ENCODE measurements at regions not wholly inside any gene's neighbourhood (a gene's known extent, or its start where the extent isn't known, plus 50 kb on each side); places are given as distances from the start of the nearest gene placed in this dataset.
"Not testable (repeated sequence)": the region's sequence is repeated elsewhere in the genome, so short reads cannot be mapped to it uniquely, and the experiment has no call there.

GRCh38 chr7:149930374-149931068, 56.8 kb downstream of the ATP6V0E2 start:
- not testable (repeated sequence) for H3K4me1 Mint-ChIP-seq

GRCh38 chr7:149933776-149934175, 60.0 kb downstream of the ATP6V0E2 start:
- H3K79me2 ChIP-seq (ENCODE audit: low read depth); H3K27ac Mint-ChIP-seq; H3K9ac ChIP-seq; H3K9me3 ChIP-seq (ENCODE audit: low read depth); H4K20me1 ChIP-seq (ENCODE audit: low read depth); H3K4me1 ChIP-seq; H3K4me3 Mint-ChIP-seq; H3F3A ChIP-seq (ENCODE audit: low read depth); H3K27me3 Mint-ChIP-seq (ENCODE audit: insufficient read depth, low read depth); H3K9me3 Mint-ChIP-seq; H3K36me3 Mint-ChIP-seq; H3K4me3 ChIP-seq; H3K27ac ChIP-seq; H3K4me2 ChIP-seq; H3K27me3 ChIP-seq; H3K36me3 ChIP-seq; DNase-seq (ENCODE audit: low spot score); H3K4me1 Mint-ChIP-seq; H2AFZ ChIP-seq (replicated peaks): not testable (repeated sequence)

More at GRCh38 chr7:149930374-149931068, 56.8 kb downstream of the ATP6V0E2 start:
- not testable (repeated sequence) for H3K9ac ChIP-seq; H3K9me3 ChIP-seq (ENCODE audit: low read depth); H3K4me1 ChIP-seq; H3F3A ChIP-seq (ENCODE audit: low read depth); H3K27me3 Mint-ChIP-seq (ENCODE audit: insufficient read depth, low read depth); H3K27ac ChIP-seq; H3K4me3 ChIP-seq; H2AFZ ChIP-seq (replicated peaks); H3K36me3 ChIP-seq; DNase-seq (ENCODE audit: low spot score); H3K27me3 ChIP-seq; H3K9me3 Mint-ChIP-seq; H3K36me3 Mint-ChIP-seq; H3K4me2 ChIP-seq; H3K27ac Mint-ChIP-seq; H3K79me2 ChIP-seq (ENCODE audit: low read depth); H4K20me1 ChIP-seq (ENCODE audit: low read depth); H3K4me3 Mint-ChIP-seq

GRCh38 chr7:149947346-149947745, 73.6 kb downstream of the ATP6V0E2 start:
- H3K4me3 ChIP-seq; H3K27ac ChIP-seq; H3K27me3 Mint-ChIP-seq (ENCODE audit: insufficient read depth, low read depth); H2AFZ ChIP-seq (replicated peaks); H3K9me3 Mint-ChIP-seq; H3K4me1 Mint-ChIP-seq; H3K4me3 Mint-ChIP-seq; H3K79me2 ChIP-seq (ENCODE audit: low read depth); DNase-seq (ENCODE audit: low spot score); H3K27me3 ChIP-seq; H4K20me1 ChIP-seq (ENCODE audit: low read depth); H3K27ac Mint-ChIP-seq; H3K4me1 ChIP-seq; H3K9me3 ChIP-seq (ENCODE audit: low read depth); H3K4me2 ChIP-seq; H3F3A ChIP-seq (ENCODE audit: low read depth); H3K9ac ChIP-seq; H3K36me3 ChIP-seq; H3K36me3 Mint-ChIP-seq: not testable (repeated sequence)

- not testable (repeated sequence) for H3K9ac ChIP-seq; H3K36me3 ChIP-seq; H3K4me1 ChIP-seq; H4K20me1 ChIP-seq (ENCODE audit: low read depth); H3K27me3 ChIP-seq; H3K9me3 ChIP-seq (ENCODE audit: low read depth); H3K4me3 Mint-ChIP-seq; H3K9me3 Mint-ChIP-seq; H3K4me3 ChIP-seq; H3K79me2 ChIP-seq (ENCODE audit: low read depth); DNase-seq (ENCODE audit: low spot score); H3K4me2 ChIP-seq; H3F3A ChIP-seq (ENCODE audit: low read depth); H2AFZ ChIP-seq (replicated peaks); H3K27ac Mint-ChIP-seq; H3K27ac ChIP-seq; H3K36me3 Mint-ChIP-seq; H3K27me3 Mint-ChIP-seq (ENCODE audit: insufficient read depth, low read depth); H3K4me1 Mint-ChIP-seq
These were observed 74.7 kb downstream of the ATP6V0E2 start for GRCh38 chr7:149948444-149948843.

GRCh38 chr7:149949863-149950577, 76.3 kb downstream of the ATP6V0E2 start:
- not testable (repeated sequence) for H3K36me3 Mint-ChIP-seq; DNase-seq (ENCODE audit: low spot score); H3K9me3 Mint-ChIP-seq; H3K27ac ChIP-seq; H3K27me3 Mint-ChIP-seq (ENCODE audit: insufficient read depth, low read depth); H3K36me3 ChIP-seq; H3K79me2 ChIP-seq (ENCODE audit: low read depth); H3K4me3 Mint-ChIP-seq; H2AFZ ChIP-seq (replicated peaks); H4K20me1 ChIP-seq (ENCODE audit: low read depth); H3K9ac ChIP-seq; H3K4me1 ChIP-seq; H3K4me2 ChIP-seq; H3F3A ChIP-seq (ENCODE audit: low read depth); H3K9me3 ChIP-seq (ENCODE audit: low read depth); H3K27ac Mint-ChIP-seq; H3K4me3 ChIP-seq; H3K4me1 Mint-ChIP-seq
- H3K27me3 ChIP-seq = peaks cover 11% of the 10 kb centered on the region

- not testable (repeated sequence) for H3K79me2 ChIP-seq (ENCODE audit: low read depth); H3K4me1 Mint-ChIP-seq; H3K9me3 Mint-ChIP-seq; H3K27ac Mint-ChIP-seq; H3K4me1 ChIP-seq; H2AFZ ChIP-seq (replicated peaks); H3K4me3 Mint-ChIP-seq; H3K36me3 Mint-ChIP-seq; H3K27ac ChIP-seq; H3F3A ChIP-seq (ENCODE audit: low read depth); H3K27me3 Mint-ChIP-seq (ENCODE audit: insufficient read depth, low read depth); H3K4me2 ChIP-seq; H3K9ac ChIP-seq; H3K4me3 ChIP-seq; H3K9me3 ChIP-seq (ENCODE audit: low read depth); H3K36me3 ChIP-seq; H4K20me1 ChIP-seq (ENCODE audit: low read depth); DNase-seq (ENCODE audit: low spot score)
- peaks cover 17% of the 10 kb centered on the region for H3K27me3 ChIP-seq
These were observed 76.8 kb downstream of the ATP6V0E2 start for GRCh38 chr7:149950578-149950924.

- H4K20me1 ChIP-seq (ENCODE audit: low read depth); H3K79me2 ChIP-seq (ENCODE audit: low read depth); H3K36me3 Mint-ChIP-seq; H3K9me3 ChIP-seq (ENCODE audit: low read depth); H3K4me2 ChIP-seq; H3K27ac Mint-ChIP-seq; H3K4me1 ChIP-seq; H3K27me3 Mint-ChIP-seq (ENCODE audit: insufficient read depth, low read depth); H3K4me1 Mint-ChIP-seq; DNase-seq (ENCODE audit: low spot score); H2AFZ ChIP-seq (replicated peaks); H3K4me3 ChIP-seq; H3K36me3 ChIP-seq; H3K9ac ChIP-seq; H3K27ac ChIP-seq; H3K9me3 Mint-ChIP-seq; H3K4me3 Mint-ChIP-seq; H3F3A ChIP-seq (ENCODE audit: low read depth): not testable (repeated sequence)
- peaks cover 19% of the 10 kb centered on the region for H3K27me3 ChIP-seq
These were observed 77.8 kb downstream of the ATP6V0E2 start for GRCh38 chr7:149951579-149951978.

- H4K20me1 ChIP-seq (ENCODE audit: low read depth); H3K4me3 ChIP-seq; H3K4me1 ChIP-seq; H3K36me3 ChIP-seq; H2AFZ ChIP-seq (replicated peaks); H3K9ac ChIP-seq; DNase-seq (ENCODE audit: low spot score); H3K79me2 ChIP-seq (ENCODE audit: low read depth); H3K4me1 Mint-ChIP-seq; H3K9me3 Mint-ChIP-seq; H3K27me3 Mint-ChIP-seq (ENCODE audit: insufficient read depth, low read depth); H3K4me2 ChIP-seq; H3K27ac Mint-ChIP-seq; H3K9me3 ChIP-seq (ENCODE audit: low read depth); H3K27ac ChIP-seq; H3F3A ChIP-seq (ENCODE audit: low read depth); H3K36me3 Mint-ChIP-seq; H3K4me3 Mint-ChIP-seq: not testable (repeated sequence)
- H3K27me3 ChIP-seq = peaks cover 19% of the 10 kb centered on the region
These were observed 85.1 kb downstream of the ATP6V0E2 start for GRCh38 chr7:149958880-149959279.
